ENCODE measurements at regions not wholly inside any gene's neighbourhood (a gene's known extent, or its start where the extent isn't known, plus 50 kb on each side); places are given as distances from the start of the nearest gene placed in this dataset.

GRCh38 chr2:150811259-150811855 is 323.9 kb upstream of the RND3 start (continued):
- TF ChIP-seq, protein P1, sequence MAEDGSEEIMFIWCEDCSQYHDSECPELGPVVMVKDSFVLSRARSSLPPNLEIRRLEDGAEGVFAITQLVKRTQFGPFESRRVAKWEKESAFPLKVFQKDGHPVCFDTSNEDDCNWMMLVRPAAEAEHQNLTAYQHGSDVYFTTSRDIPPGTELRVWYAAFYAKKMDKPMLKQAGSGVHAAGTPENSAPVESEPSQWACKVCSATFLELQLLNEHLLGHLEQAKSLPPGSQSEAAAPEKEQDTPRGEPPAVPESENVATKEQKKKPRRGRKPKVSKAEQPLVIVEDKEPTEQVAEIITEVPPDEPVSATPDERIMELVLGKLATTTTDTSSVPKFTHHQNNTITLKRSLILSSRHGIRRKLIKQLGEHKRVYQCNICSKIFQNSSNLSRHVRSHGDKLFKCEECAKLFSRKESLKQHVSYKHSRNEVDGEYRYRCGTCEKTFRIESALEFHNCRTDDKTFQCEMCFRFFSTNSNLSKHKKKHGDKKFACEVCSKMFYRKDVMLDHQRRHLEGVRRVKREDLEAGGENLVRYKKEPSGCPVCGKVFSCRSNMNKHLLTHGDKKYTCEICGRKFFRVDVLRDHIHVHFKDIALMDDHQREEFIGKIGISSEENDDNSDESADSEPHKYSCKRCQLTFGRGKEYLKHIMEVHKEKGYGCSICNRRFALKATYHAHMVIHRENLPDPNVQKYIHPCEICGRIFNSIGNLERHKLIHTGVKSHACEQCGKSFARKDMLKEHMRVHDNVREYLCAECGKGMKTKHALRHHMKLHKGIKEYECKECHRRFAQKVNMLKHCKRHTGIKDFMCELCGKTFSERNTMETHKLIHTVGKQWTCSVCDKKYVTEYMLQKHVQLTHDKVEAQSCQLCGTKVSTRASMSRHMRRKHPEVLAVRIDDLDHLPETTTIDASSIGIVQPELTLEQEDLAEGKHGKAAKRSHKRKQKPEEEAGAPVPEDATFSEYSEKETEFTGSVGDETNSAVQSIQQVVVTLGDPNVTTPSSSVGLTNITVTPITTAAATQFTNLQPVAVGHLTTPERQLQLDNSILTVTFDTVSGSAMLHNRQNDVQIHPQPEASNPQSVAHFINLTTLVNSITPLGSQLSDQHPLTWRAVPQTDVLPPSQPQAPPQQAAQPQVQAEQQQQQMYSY (CRISPR knock-in tag; IDR thresholded peaks at IDR 0.05), result no peak
- TF ChIP-seq SOX15 (CRISPR knock-in tag; IDR thresholded peaks at IDR 0.05) (no peak), ZNF416 (CRISPR knock-in tag; IDR thresholded peaks at IDR 0.05) (no peak), NFE2L1 (CRISPR knock-in tag; IDR thresholded peaks at IDR 0.05) (no peak)
- TF ChIP-seq, protein P2, sequence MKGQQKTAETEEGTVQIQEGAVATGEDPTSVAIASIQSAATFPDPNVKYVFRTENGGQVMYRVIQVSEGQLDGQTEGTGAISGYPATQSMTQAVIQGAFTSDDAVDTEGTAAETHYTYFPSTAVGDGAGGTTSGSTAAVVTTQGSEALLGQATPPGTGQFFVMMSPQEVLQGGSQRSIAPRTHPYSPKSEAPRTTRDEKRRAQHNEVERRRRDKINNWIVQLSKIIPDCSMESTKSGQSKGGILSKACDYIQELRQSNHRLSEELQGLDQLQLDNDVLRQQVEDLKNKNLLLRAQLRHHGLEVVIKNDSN (CRISPR knock-in tag; IDR thresholded peaks at IDR 0.05), result no peak

DNA sequence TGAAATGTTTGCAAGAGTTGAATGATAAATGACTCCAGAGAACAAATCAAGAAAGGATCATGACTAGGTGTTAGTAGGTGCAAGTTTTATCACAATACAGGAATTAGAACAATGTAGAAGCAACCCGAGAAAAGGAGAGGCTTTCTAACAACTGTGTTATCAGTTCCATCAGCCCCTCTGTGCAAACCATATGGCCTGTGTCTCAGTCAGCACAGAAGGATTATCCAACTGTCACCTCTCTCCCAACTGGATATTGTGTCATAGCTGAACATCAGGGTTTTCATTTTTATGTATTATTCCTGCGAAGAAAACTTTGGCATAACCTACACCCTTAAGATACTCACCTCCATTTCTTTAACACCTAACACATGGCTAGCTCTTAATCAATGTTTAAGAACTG is 321.6 kb upstream of the RND3 start:
- CTCF ChIA-PET, result interaction anchor here (1.1 kb wide), 1 partner anchor 353 kb away, joined by 3 read pairs; no protein-coding TSS in a partner anchor
- no peak for DNase-seq (ENCODE audit: low spot score)
- H3K27ac Mint-ChIP-seq, result no peak overlapping the region
- TF ChIP-seq MAX (CRISPR knock-in tag; IDR thresholded peaks at IDR 0.05) (no peak), ZNF396 (CRISPR knock-in tag; IDR thresholded peaks at IDR 0.05; ENCODE audit: borderline replicate concordance) (no peak), CDX4 (CRISPR knock-in tag; IDR thresholded peaks at IDR 0.05; ENCODE audit: borderline replicate concordance) (no peak), ZSCAN18 (CRISPR knock-in tag; IDR thresholded peaks at IDR 0.05) (no peak), GABPB1 (CRISPR knock-in tag; IDR thresholded peaks at IDR 0.05) (no peak), ZMAT4 (CRISPR knock-in tag; IDR thresholded peaks at IDR 0.05) (no peak), NFE2L1 (CRISPR knock-in tag; IDR thresholded peaks at IDR 0.05) (no peak), CBFB (CRISPR knock-in tag; IDR thresholded peaks at IDR 0.05; ENCODE audit: low read depth) (no peak), MXD4 (CRISPR knock-in tag; IDR thresholded peaks at IDR 0.05; ENCODE audit: borderline replicate concordance) (no peak), ZBTB21 (CRISPR knock-in tag; IDR thresholded peaks at IDR 0.05; ENCODE audit: borderline replicate concordance) (no peak), SP1 (CRISPR knock-in tag; conservative IDR thresholded peaks at IDR 0.05) (no peak), ERG (CRISPR knock-in tag; IDR thresholded peaks at IDR 0.05) (no peak)
- TF ChIP-seq, protein P1 (CRISPR knock-in tag; IDR thresholded peaks at IDR 0.05), result no peak
- TF ChIP-seq, protein P3, sequence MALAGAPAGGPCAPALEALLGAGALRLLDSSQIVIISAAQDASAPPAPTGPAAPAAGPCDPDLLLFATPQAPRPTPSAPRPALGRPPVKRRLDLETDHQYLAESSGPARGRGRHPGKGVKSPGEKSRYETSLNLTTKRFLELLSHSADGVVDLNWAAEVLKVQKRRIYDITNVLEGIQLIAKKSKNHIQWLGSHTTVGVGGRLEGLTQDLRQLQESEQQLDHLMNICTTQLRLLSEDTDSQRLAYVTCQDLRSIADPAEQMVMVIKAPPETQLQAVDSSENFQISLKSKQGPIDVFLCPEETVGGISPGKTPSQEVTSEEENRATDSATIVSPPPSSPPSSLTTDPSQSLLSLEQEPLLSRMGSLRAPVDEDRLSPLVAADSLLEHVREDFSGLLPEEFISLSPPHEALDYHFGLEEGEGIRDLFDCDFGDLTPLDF (CRISPR knock-in tag; IDR thresholded peaks at IDR 0.05), result no peak
- TF ChIP-seq, protein P4, sequence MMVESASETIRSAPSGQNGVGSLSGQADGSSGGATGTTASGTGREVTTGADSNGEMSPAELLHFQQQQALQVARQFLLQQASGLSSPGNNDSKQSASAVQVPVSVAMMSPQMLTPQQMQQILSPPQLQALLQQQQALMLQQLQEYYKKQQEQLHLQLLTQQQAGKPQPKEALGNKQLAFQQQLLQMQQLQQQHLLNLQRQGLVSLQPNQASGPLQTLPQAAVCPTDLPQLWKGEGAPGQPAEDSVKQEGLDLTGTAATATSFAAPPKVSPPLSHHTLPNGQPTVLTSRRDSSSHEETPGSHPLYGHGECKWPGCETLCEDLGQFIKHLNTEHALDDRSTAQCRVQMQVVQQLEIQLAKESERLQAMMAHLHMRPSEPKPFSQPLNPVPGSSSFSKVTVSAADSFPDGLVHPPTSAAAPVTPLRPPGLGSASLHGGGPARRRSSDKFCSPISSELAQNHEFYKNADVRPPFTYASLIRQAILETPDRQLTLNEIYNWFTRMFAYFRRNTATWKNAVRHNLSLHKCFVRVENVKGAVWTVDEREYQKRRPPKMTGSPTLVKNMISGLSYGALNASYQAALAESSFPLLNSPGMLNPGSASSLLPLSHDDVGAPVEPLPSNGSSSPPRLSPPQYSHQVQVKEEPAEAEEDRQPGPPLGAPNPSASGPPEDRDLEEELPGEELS (CRISPR knock-in tag; IDR thresholded peaks at IDR 0.05), result no peak

More for the DNA sequence above, 321.6 kb upstream of the RND3 start:
- Mint-ChIP-seq H3K4me3 (no peak overlapping the region), H3K36me3 (no peaks in the 10 kb centered on the region; the same call in 1 of the 2 replicates), H3K4me1 (peaks cover 11% of the 10 kb centered on the region), H3K27me3 (ENCODE audit: low read depth) (no peaks in the 10 kb centered on the region; the same call in 1 of the 2 replicates), H3K9me3 (no peaks in the 10 kb centered on the region)
- POLR2A ChIA-PET, result no interaction called here
- ATAC-seq, result no peak

Data from WTC11 (cell line).